Testis (tissue), 2 donors: ENCODE measurements at regions not wholly inside any gene's neighbourhood (a gene's known extent, or its start where the extent isn't known, plus 50 kb on each side); places are given as distances from the start of the nearest gene placed in this dataset.

Source experiments
- CTCF ChIP-seq, 3 experiments: fragments of 450-650 bp in 2 of 3; fragments of 200-600 bp in 1 of 3; sonication (generic) in 1 of 3; IDR thresholded peaks; one replicate each; pipeline ENCODE4 v1.5.1; 2016 to 2019; ENCODE audit warnings: antibody characterized with exemption in 3 of 3, mild to moderate bottlenecking in 2 of 3, moderate library complexity in 1 of 3
- POLR2A ChIP-seq: fragments of 450-650 bp; IDR thresholded peaks from one replicate; pipeline ENCODE4 v1.6.1; 2017; ENCODE audit warnings: antibody characterized with exemption, mild to moderate bottlenecking, moderate library complexity

DNA sequence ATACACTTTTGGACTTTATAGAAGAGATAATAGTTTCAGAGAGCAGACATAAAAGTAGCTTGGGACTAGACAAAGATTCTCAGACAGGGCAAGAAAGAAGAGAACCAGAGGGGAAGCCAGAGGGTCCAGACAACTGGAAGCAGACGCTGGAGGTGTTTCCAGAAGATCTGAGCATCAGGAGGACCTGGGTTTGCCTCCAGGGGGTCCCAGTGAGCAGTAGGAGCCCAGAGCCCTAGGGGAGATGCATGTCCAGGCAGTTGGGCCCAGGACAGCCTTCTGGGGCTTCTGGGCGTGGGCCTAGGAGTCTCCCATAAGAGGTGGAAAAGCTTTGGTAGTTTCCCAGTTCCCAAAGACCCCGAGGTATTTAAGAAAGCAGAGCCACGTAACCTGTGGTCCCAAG is 251.2 kb upstream of the ID2 start:
- TF ChIP-seq CTCF (IDR thresholded peaks at IDR 0.05) (no peak), POLR2A (no peak)
